Testis (tissue), 2 donors: ENCODE measurements at regions not wholly inside any gene's neighbourhood (a gene's known extent, or its start where the extent isn't known, plus 50 kb on each side); places are given as distances from the start of the nearest gene placed in this dataset.

Experiments
- POLR2A ChIP-seq: fragments of 450-650 bp; IDR thresholded peaks from one replicate; pipeline ENCODE4 v1.6.1; 2017; ENCODE audit warnings: antibody characterized with exemption, mild to moderate bottlenecking, moderate library complexity
- TF ChIP-seq, protein P1 (sequence below), 3 experiments: fragments of 450-650 bp in 2 of 3; fragments of 200-600 bp in 1 of 3; sonication (generic) in 1 of 3; IDR thresholded peaks; one replicate each; pipeline ENCODE4 v1.5.1; 2016 to 2019; ENCODE audit warnings: antibody characterized with exemption in 3 of 3, mild to moderate bottlenecking in 2 of 3, moderate library complexity in 1 of 3

GRCh38 chr18:10340821-10341220 lies 113.6 kb upstream of the APCDD1 start:
- TF ChIP-seq, protein P1, sequence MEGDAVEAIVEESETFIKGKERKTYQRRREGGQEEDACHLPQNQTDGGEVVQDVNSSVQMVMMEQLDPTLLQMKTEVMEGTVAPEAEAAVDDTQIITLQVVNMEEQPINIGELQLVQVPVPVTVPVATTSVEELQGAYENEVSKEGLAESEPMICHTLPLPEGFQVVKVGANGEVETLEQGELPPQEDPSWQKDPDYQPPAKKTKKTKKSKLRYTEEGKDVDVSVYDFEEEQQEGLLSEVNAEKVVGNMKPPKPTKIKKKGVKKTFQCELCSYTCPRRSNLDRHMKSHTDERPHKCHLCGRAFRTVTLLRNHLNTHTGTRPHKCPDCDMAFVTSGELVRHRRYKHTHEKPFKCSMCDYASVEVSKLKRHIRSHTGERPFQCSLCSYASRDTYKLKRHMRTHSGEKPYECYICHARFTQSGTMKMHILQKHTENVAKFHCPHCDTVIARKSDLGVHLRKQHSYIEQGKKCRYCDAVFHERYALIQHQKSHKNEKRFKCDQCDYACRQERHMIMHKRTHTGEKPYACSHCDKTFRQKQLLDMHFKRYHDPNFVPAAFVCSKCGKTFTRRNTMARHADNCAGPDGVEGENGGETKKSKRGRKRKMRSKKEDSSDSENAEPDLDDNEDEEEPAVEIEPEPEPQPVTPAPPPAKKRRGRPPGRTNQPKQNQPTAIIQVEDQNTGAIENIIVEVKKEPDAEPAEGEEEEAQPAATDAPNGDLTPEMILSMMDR (IDR thresholded peaks at IDR 0.05): no peak
- TF ChIP-seq POLR2A: no peak
